Hepatocyte (in vitro differentiated cells): ENCODE measurements at regions not wholly inside any gene's neighbourhood (a gene's known extent, or its start where the extent isn't known, plus 50 kb on each side); places are given as distances from the start of the nearest gene placed in this dataset.

Experiments
- DNase-seq: peaks from one replicate; pipeline ENCODE4 v3.0.0-alpha.2; 2016; ENCODE audit warnings: low spot score
- H2AFZ ChIP-seq: fragments of 200-600 bp; sonication (generic); 2 replicates; pipeline ENCODE4 v1.6.0; 2016; ENCODE audit warnings: antibody characterized with exemption, mild to moderate bottlenecking
- H3K27ac ChIP-seq: fragments of 200-600 bp; sonication (generic); 2 replicates; pipeline ENCODE4 v1.5.1; 2016; ENCODE audit warnings: mild to moderate bottlenecking
- H3K27me3 ChIP-seq: fragments of 200-600 bp; sonication (generic); 2 replicates; pipeline ENCODE4 v1.6.1; 2016
- H3K36me3 ChIP-seq: fragments of 200-600 bp; sonication (generic); replicated peaks from 2 replicates; pipeline ENCODE4 v1.5.1; 2016; ENCODE audit warnings: low read depth; ENCODE audit not compliant: insufficient read depth
- H3K4me1 ChIP-seq: fragments of 200-600 bp; sonication (generic); 2 replicates; pipeline ENCODE4 v1.5.1; 2016; ENCODE audit warnings: mild to moderate bottlenecking, moderate library complexity; ENCODE audit not compliant: insufficient read depth
- H3K4me2 ChIP-seq: fragments of 200-600 bp; sonication (generic); 2 replicates; pipeline ENCODE4 v1.6.0; 2016
- H3K4me3 ChIP-seq: fragments of 200-600 bp; sonication (generic); 2 replicates; pipeline ENCODE4 v1.5.1; 2016; ENCODE audit warnings: mild to moderate bottlenecking
- H3K79me2 ChIP-seq: fragments of 200-600 bp; sonication (generic); 2 replicates; pipeline ENCODE4 v1.6.0; 2017; ENCODE audit warnings: mild to moderate bottlenecking
- H3K9me2 ChIP-seq: fragments of 200-600 bp; sonication (generic); replicated peaks from 2 replicates; pipeline ENCODE4 v1.6.0; 2017; ENCODE audit warnings: mild to moderate bottlenecking; ENCODE audit not compliant: insufficient read depth
- H3K9me3 ChIP-seq: fragments of 200-600 bp; sonication (generic); 2 replicates; pipeline ENCODE4 v1.5.1; 2016; ENCODE audit warnings: low read depth, mild to moderate bottlenecking
- H4K20me1 ChIP-seq: fragments of 200-600 bp; sonication (generic); 2 replicates; pipeline ENCODE4 v1.6.0; 2016; ENCODE audit warnings: mild to moderate bottlenecking; ENCODE audit not compliant: insufficient read depth, poor library complexity, severe bottlenecking
- EZH2 ChIP-seq: fragments of 200-600 bp; sonication (generic); IDR thresholded peaks from 2 replicates; pipeline ENCODE4 v1.6.1; 2016; ENCODE audit warnings: antibody characterized with exemption, mild to moderate bottlenecking, borderline replicate concordance
- EZH2phosphoT487 ChIP-seq: fragments of 200-600 bp; sonication (generic); IDR thresholded peaks from one replicate; pipeline ENCODE4 v1.6.1; 2018; ENCODE audit warnings: antibody characterized with exemption, mild to moderate bottlenecking, low read depth, moderate library complexity; ENCODE audit not compliant: unreplicated experiment, severe bottlenecking
- WGBS: methylation state at CpG from one replicate; pipeline ENCODE4 v1.1.6; 2016; ENCODE audit warnings: low lambda C conversion rate; ENCODE audit errors: missing lambda C conversion rate; 5-methylcytosine and 5-hydroxymethylcytosine counted together
- TF ChIP-seq, protein P1 (sequence below): fragments of 200-600 bp; sonication (generic); IDR thresholded peaks from 2 replicates; pipeline ENCODE4 v1.5.1; 2016; ENCODE audit warnings: antibody characterized with exemption, mild to moderate bottlenecking; ENCODE audit not compliant: poor library complexity

- H3K27me3 ChIP-seq = no peaks in the 10 kb centered on the region
- DNase-seq = no peak
- no peaks in the 10 kb centered on the region for H3K79me2 ChIP-seq
- H3K36me3 ChIP-seq = no peaks in the 10 kb centered on the region
- peaks cover 5% of the 10 kb centered on the region for H3K4me1 ChIP-seq
- peak overlapping the region; percentile 48 for H3K4me2 ChIP-seq
- H3K27ac ChIP-seq = no peak overlapping the region
- 54% methylated on average over 4 of the region's 4 CpGs for WGBS
- H2AFZ ChIP-seq = no peak overlapping the region
- H3K4me3 ChIP-seq = no peak overlapping the region
- H3K9me2 ChIP-seq = no peaks in the 10 kb centered on the region
- no peaks in the 10 kb centered on the region for H3K9me3 ChIP-seq
- TF ChIP-seq EZH2phosphoT487 (no peak), EZH2 (no peak)
- TF ChIP-seq, protein P1, sequence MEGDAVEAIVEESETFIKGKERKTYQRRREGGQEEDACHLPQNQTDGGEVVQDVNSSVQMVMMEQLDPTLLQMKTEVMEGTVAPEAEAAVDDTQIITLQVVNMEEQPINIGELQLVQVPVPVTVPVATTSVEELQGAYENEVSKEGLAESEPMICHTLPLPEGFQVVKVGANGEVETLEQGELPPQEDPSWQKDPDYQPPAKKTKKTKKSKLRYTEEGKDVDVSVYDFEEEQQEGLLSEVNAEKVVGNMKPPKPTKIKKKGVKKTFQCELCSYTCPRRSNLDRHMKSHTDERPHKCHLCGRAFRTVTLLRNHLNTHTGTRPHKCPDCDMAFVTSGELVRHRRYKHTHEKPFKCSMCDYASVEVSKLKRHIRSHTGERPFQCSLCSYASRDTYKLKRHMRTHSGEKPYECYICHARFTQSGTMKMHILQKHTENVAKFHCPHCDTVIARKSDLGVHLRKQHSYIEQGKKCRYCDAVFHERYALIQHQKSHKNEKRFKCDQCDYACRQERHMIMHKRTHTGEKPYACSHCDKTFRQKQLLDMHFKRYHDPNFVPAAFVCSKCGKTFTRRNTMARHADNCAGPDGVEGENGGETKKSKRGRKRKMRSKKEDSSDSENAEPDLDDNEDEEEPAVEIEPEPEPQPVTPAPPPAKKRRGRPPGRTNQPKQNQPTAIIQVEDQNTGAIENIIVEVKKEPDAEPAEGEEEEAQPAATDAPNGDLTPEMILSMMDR = no peak
- H4K20me1 ChIP-seq = no peaks in the 10 kb centered on the region
Measured at GRCh38 chr4:71665358-71665757, 118.5 kb downstream of the GC start.

- TF ChIP-seq EZH2 = no peak
- no peak for TF ChIP-seq EZH2phosphoT487
- TF ChIP-seq, protein P1 = no peak
- no peak overlapping the region for H2AFZ ChIP-seq
- no peaks in the 10 kb centered on the region for H3K27me3 ChIP-seq
- H3K36me3 ChIP-seq = no peaks in the 10 kb centered on the region
- no peak overlapping the region for H3K27ac ChIP-seq
- no peaks in the 10 kb centered on the region for H4K20me1 ChIP-seq
- H3K4me1 ChIP-seq = peaks cover 5% of the 10 kb centered on the region
- H3K9me2 ChIP-seq = no peaks in the 10 kb centered on the region
- 80% methylated on average over 3 of the region's 3 CpGs for WGBS
- no peak overlapping the region for H3K4me3 ChIP-seq
- no peaks in the 10 kb centered on the region for H3K79me2 ChIP-seq
- no peaks in the 10 kb centered on the region for H3K9me3 ChIP-seq
- DNase-seq = no peak
- no peak overlapping the region for H3K4me2 ChIP-seq
Measured at GRCh38 chr4:71664366-71664765, 119.5 kb downstream of the GC start.

GRCh38 chr4:71663780-71664179 lies 120.1 kb downstream of the GC start:
- no peak overlapping the region for H3K27ac ChIP-seq
- H3K9me3 ChIP-seq = no peaks in the 10 kb centered on the region
- H3K79me2 ChIP-seq = no peaks in the 10 kb centered on the region
- no peak overlapping the region for H3K4me2 ChIP-seq
- H3K4me3 ChIP-seq = no peak overlapping the region
- H4K20me1 ChIP-seq = no peaks in the 10 kb centered on the region
- peaks cover 5% of the 10 kb centered on the region for H3K4me1 ChIP-seq
- 68% methylated on average over 2 of the region's 2 CpGs for WGBS
- H3K27me3 ChIP-seq = no peaks in the 10 kb centered on the region
- TF ChIP-seq, protein P1 = no peak
- H3K9me2 ChIP-seq = no peaks in the 10 kb centered on the region
- H2AFZ ChIP-seq = no peak overlapping the region
- H3K36me3 ChIP-seq = no peaks in the 10 kb centered on the region
- DNase-seq = no peak

- Histone ChIP-seq H3K27me3 (no peaks in the 10 kb centered on the region), H2AFZ (no peak overlapping the region), H3K36me3 (no peaks in the 10 kb centered on the region), H3K4me1 (no peaks in the 10 kb centered on the region), H3K4me3 (no peak overlapping the region), H3K9me3 (no peaks in the 10 kb centered on the region), H3K79me2 (no peaks in the 10 kb centered on the region), H3K4me2 (no peak overlapping the region), H3K27ac (no peak overlapping the region), H4K20me1 (no peaks in the 10 kb centered on the region), H3K9me2 (no peaks in the 10 kb centered on the region)
- no peak for DNase-seq
- TF ChIP-seq EZH2phosphoT487 = no peak
- TF ChIP-seq EZH2 = no peak
- TF ChIP-seq, protein P1 = no peak
- WGBS = 79% methylated on average over 2 of the region's 2 CpGs
Measured at GRCh38 chr4:71659979-71660378, 123.9 kb downstream of the GC start.
